Trophoblast cell (in vitro differentiated cells and primary cell): ENCODE measurements at regions not wholly inside any gene's neighbourhood (a gene's known extent, or its start where the extent isn't known, plus 50 kb on each side); places are given as distances from the start of the nearest gene placed in this dataset.
"Not testable (repeated sequence)": the region's sequence is repeated elsewhere in the genome, so short reads cannot be mapped to it uniquely, and the experiment has no call there.

Experiments used
- DNase-seq, 2 donors: peaks; one replicate each; pipeline ENCODE4 v3.0.0-alpha.2; 2016
- H2AFZ ChIP-seq: 2 replicates; pipeline ENCODE4 v1.6.1; 2013; ENCODE audit warnings: low read length, moderate library complexity, mild to moderate bottlenecking; ENCODE audit not compliant: insufficient read depth, poor library complexity
- H2AK5ac ChIP-seq: 2 replicates; pipeline ENCODE4 v1.6.1; 2013; ENCODE audit warnings: mild to moderate bottlenecking, low read length
- H2BK120ac ChIP-seq: 2 replicates; pipeline ENCODE4 v1.6.1; 2013; ENCODE audit warnings: low read length, mild to moderate bottlenecking, moderate library complexity; ENCODE audit not compliant: insufficient read depth, poor library complexity
- H2BK12ac ChIP-seq: 2 replicates; pipeline ENCODE4 v1.6.1; 2013; ENCODE audit warnings: mild to moderate bottlenecking, low read length, moderate library complexity
- H2BK5ac ChIP-seq: 2 replicates; pipeline ENCODE4 v1.6.1; 2013; ENCODE audit warnings: low read length, low read depth, moderate library complexity, mild to moderate bottlenecking; ENCODE audit not compliant: poor library complexity
- H3K14ac ChIP-seq: 2 replicates; pipeline ENCODE4 v1.6.1; 2013; ENCODE audit warnings: mild to moderate bottlenecking, low read length
- H3K18ac ChIP-seq: 2 replicates; pipeline ENCODE4 v1.6.1; 2013; ENCODE audit warnings: mild to moderate bottlenecking, low read length
- H3K23ac ChIP-seq: 2 replicates; pipeline ENCODE4 v1.6.1; 2013; ENCODE audit warnings: low read length
- H3K27ac ChIP-seq: 2 replicates; pipeline ENCODE4 v1.5.1; 2013; ENCODE audit warnings: low read depth, mild to moderate bottlenecking, inconsistent platforms, low read length, moderate library complexity
- H3K27me3 ChIP-seq: 2 replicates; pipeline ENCODE4 v1.6.1; 2013; ENCODE audit warnings: inconsistent platforms, mild to moderate bottlenecking, low read length, moderate library complexity; ENCODE audit not compliant: insufficient read depth
- H3K36me3 ChIP-seq, 2 experiments: 1 replicate in 1 of 2; 2 replicates in 1 of 2; pipeline ENCODE4 v1.6.1; 2013; ENCODE audit warnings: low read length in 2 of 2, mild to moderate bottlenecking in 2 of 2, moderate library complexity in 1 of 2; ENCODE audit not compliant: insufficient read depth in 2 of 2, control insufficient read depth in 1 of 2
- H3K4ac ChIP-seq: 2 replicates; pipeline ENCODE4 v1.6.1; 2013; ENCODE audit warnings: low read depth, mild to moderate bottlenecking, low read length, moderate library complexity
- H3K4me1 ChIP-seq, 2 experiments: 1 replicate in 1 of 2; 2 replicates in 1 of 2; pipeline ENCODE4 v1.6.1; 2013; ENCODE audit warnings: low read length in 2 of 2, mild to moderate bottlenecking in 2 of 2, moderate library complexity in 1 of 2; ENCODE audit not compliant: insufficient read depth in 2 of 2, control insufficient read depth in 1 of 2
- H3K4me2 ChIP-seq: 2 replicates; pipeline ENCODE4 v1.6.1; 2013; ENCODE audit warnings: inconsistent platforms, mild to moderate bottlenecking, low read length, moderate library complexity
- H3K4me3 ChIP-seq: 2 replicates; pipeline ENCODE4 v1.5.1; 2013; ENCODE audit warnings: mild to moderate bottlenecking, low read depth, low read length, inconsistent platforms
- H3K79me1 ChIP-seq: one replicate; pipeline ENCODE4 v1.6.1; 2013; ENCODE audit warnings: low read length
- H3K79me2 ChIP-seq: 2 replicates; pipeline ENCODE4 v1.6.1; 2013; ENCODE audit warnings: low read length, mild to moderate bottlenecking; ENCODE audit not compliant: control insufficient read depth, insufficient read depth, poor library complexity
- H3K9ac ChIP-seq: 2 replicates; pipeline ENCODE4 v1.6.1; 2013; ENCODE audit warnings: mild to moderate bottlenecking, low read length
- H3K9me3 ChIP-seq: 2 replicates; pipeline ENCODE4 v1.6.1; 2013; ENCODE audit warnings: low read depth, mild to moderate bottlenecking, control low read depth, inconsistent platforms, low read length; ENCODE audit not compliant: insufficient read depth
- H4K12ac ChIP-seq: 2 replicates; pipeline ENCODE4 v1.6.1; 2013; ENCODE audit warnings: low read depth, mild to moderate bottlenecking, low read length, moderate library complexity
- H4K8ac ChIP-seq: 2 replicates; pipeline ENCODE4 v1.6.1; 2013; ENCODE audit warnings: low read depth, mild to moderate bottlenecking, low read length, moderate library complexity
- H4K91ac ChIP-seq: one replicate; pipeline ENCODE4 v1.6.1; 2013; ENCODE audit warnings: low read depth, mild to moderate bottlenecking, low read length, moderate library complexity
- WGBS: extraction: QIAGEN DNeasy Blood & Tissue Kit; methylation state at CpG from one replicate; pipeline ENCODE4 v1.1.7; 2013; ENCODE audit warnings: missing lambda C conversion rate; ENCODE audit not compliant: insufficient read length, insufficient coverage; ENCODE audit errors: extremely low coverage; 5-methylcytosine and 5-hydroxymethylcytosine counted together

DNA sequence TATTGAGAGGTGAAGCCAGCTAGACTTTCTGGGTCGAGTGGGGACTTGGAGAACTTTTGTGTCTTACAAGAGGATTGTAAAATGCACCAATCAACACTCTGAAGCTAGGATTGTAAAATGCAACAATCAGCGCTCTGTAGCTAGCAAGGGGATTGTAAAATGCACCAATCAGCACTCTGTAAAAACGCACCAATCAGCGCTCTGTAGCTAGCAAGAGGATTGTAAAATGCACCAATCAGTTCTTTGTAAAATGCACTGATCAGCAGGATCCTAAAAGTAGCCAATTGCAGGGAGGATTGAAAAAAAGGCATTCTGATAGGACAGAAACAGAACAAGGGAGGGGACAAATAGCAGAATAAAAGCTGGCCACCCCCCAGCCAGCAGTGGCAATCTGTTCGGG lies 68.1 kb upstream of the BOD1 start:
- H3K4me1 ChIP-seq, H2AK5ac ChIP-seq, H3K23ac ChIP-seq, H3K4ac ChIP-seq, H3K4me2 ChIP-seq, H3K14ac ChIP-seq, H2AFZ ChIP-seq, H4K91ac ChIP-seq, H2BK5ac ChIP-seq, H4K12ac ChIP-seq, H3K18ac ChIP-seq, H4K8ac ChIP-seq, H3K79me1 ChIP-seq, H3K79me2 ChIP-seq, H3K27me3 ChIP-seq, DNase-seq, H3K36me3 ChIP-seq, H2BK12ac ChIP-seq, H3K4me3 ChIP-seq, H3K27ac ChIP-seq, H3K9me3 ChIP-seq, H3K9ac ChIP-seq, H2BK120ac ChIP-seq: not testable (repeated sequence)
- no CpG with 5 or more reads among the region's 5 CpGs for WGBS

DNA sequence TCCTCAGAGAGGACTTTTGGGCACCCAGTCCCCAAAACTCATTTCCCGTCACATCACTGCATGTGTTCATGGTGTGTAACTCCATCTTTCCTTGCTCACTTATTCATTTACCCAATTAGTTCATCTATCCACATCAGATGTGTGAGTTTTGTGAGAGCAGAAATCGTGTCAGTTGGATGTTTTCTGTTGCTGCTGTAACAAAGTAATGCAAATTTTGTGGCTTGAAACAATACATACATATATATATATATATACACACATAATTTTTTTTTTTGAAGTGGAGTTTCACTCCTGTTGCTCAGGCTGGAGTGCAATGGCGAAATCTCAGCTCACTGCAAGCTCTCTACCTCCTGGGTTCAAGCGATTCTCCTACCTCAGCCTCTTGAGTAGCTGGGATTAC lies 70.5 kb upstream of the BOD1 start:
- Histone ChIP-seq H3K27ac (no peak overlapping the region), H3K27me3 (no peaks in the 10 kb centered on the region), H2BK5ac (no peak overlapping the region), H2BK120ac (no peak overlapping the region), H3K23ac (no peak overlapping the region), H2AFZ (no peak overlapping the region), H3K18ac (no peak overlapping the region), H4K12ac (no peak overlapping the region), H3K36me3 (no peaks in the 10 kb centered on the region), H3K9ac (no peak overlapping the region), H3K9me3 (no peaks in the 10 kb centered on the region), H4K91ac (no peak overlapping the region), H3K4me1 (peaks cover 0 to 10% of the 10 kb centered on the region in 2 experiments), H3K79me2 (no peaks in the 10 kb centered on the region), H4K8ac (no peak overlapping the region), H3K79me1 (no peaks in the 10 kb centered on the region), H3K4me2 (no peak overlapping the region), H3K14ac (no peak overlapping the region), H2AK5ac (no peak overlapping the region), H3K4me3 (no peak overlapping the region), H2BK12ac (no peak overlapping the region), H3K4ac (no peak overlapping the region)
- DNase-seq: no peak
- no CpG with 5 or more reads among the region's 4 CpGs for whole genome bisulfite sequencing

DNA sequence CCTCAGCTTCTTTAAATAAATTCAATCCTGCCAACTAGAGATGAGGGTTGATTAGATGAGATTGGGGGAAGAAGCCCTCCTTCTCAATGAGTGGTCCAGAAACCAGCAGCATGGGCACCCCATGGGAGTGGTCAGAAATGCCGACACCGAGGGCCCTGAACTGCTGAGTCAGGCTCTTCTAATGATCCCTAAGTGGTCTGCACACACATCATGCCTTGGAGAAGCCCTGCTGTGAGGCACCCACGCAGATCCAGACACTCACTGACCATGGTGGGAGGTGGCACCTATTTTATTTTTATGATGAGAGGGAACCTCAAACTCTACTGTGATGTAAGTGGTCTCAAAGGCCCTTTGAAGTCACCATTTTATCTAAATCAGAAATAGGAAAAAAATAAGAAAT lies 72.3 kb upstream of the BOD1 start:
- Histone ChIP-seq H4K12ac (no peak overlapping the region), H2AFZ (no peak overlapping the region), H3K79me2 (no peaks in the 10 kb centered on the region), H3K79me1 (no peaks in the 10 kb centered on the region), H2AK5ac (no peak overlapping the region), H2BK12ac (no peak overlapping the region), H4K8ac (no peak overlapping the region), H2BK120ac (no peak overlapping the region), H2BK5ac (no peak overlapping the region), H4K91ac (no peak overlapping the region), H3K23ac (no peak overlapping the region), H3K4me1 (peaks cover 0 to 10% of the 10 kb centered on the region in 2 experiments), H3K36me3 (no peaks in the 10 kb centered on the region), H3K4me2 (no peak overlapping the region), H3K14ac (no peak overlapping the region), H3K4me3 (no peak overlapping the region), H3K27ac (no peak overlapping the region), H3K9me3 (no peaks in the 10 kb centered on the region), H3K18ac (no peak overlapping the region), H3K4ac (no peak overlapping the region), H3K9ac (peak overlapping the region; percentile 3), H3K27me3 (no peaks in the 10 kb centered on the region)
- no peak for DNase-seq
- WGBS: no CpG with 5 or more reads among the region's 3 CpGs

DNA sequence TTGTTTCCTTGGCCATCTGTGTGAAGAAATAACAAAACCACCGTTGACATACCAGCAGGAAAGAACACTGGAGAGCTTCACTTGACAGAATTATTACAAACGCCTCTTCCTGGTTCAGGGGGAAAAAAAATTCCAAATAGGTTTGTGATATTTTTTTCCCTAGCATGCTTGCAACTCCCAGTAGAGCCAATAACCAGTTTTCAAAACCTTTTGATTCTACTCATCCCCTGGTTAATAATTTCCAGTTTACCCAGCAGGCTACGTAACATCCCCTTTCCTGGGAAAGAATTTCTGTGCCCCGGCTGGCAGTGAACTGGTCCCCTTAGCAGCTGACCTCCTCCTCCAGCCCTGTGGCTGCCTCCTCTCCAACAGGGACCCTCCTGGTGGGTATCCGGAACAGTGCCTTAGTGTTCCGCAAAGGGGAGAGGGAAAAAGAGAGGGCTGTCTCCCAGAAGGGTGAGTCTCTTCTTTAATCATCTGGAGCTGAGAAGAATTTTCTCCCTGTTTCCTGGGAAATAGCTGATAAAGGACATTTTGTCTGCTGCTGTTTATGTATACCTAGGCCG lies 72.8 kb upstream of the BOD1 start:
- no peaks in the 10 kb centered on the region for H3K79me1 ChIP-seq
- no peak overlapping the region for H4K91ac ChIP-seq
- H3K4me2 ChIP-seq: no peak overlapping the region
- H3K4me3 ChIP-seq: no peak overlapping the region
- H2BK5ac ChIP-seq: no peak overlapping the region
- no peak overlapping the region for H2AK5ac ChIP-seq
- H2AFZ ChIP-seq: no peak overlapping the region
- H3K4ac ChIP-seq: no peak overlapping the region
- H2BK12ac ChIP-seq: peak overlapping the region; percentile 34
- no peak overlapping the region for H3K14ac ChIP-seq
- H4K8ac ChIP-seq: no peak overlapping the region
- H3K23ac ChIP-seq: no peak overlapping the region
- no peak for DNase-seq
- H3K36me3 ChIP-seq: no peaks in the 10 kb centered on the region
- no peak overlapping the region for H3K9ac ChIP-seq
- no peaks in the 10 kb centered on the region for H3K9me3 ChIP-seq
- no CpG with 5 or more reads among the region's 7 CpGs for WGBS
- peaks cover 0 to 10% of the 10 kb centered on the region in 2 experiments for H3K4me1 ChIP-seq
- no peak overlapping the region for H3K18ac ChIP-seq
- no peak overlapping the region for H2BK120ac ChIP-seq
- no peaks in the 10 kb centered on the region for H3K79me2 ChIP-seq
- no peak overlapping the region for H4K12ac ChIP-seq
- H3K27me3 ChIP-seq: no peaks in the 10 kb centered on the region
- H3K27ac ChIP-seq: no peak overlapping the region
